NCI-H2029 (cell line): ENCODE measurements at regions not wholly inside any gene's neighbourhood (a gene's known extent, or its start where the extent isn't known, plus 50 kb on each side); places are given as distances from the start of the nearest gene placed in this dataset.
"Not testable (repeated sequence)": the region's sequence is repeated elsewhere in the genome, so short reads cannot be mapped to it uniquely, and the experiment has no call there.

Source experiments
- DNase-seq: peaks from one replicate; lab custom pipeline; 2025; lab: John Stamatoyannopoulos, UW

GRCh38 chr7:67359900-67360299, 363.3 kb downstream of the TYW1 start:
- no peak for DNase-seq

- DNase-seq: no peak
Measured at GRCh38 chr7:67361150-67361549, 364.5 kb downstream of the TYW1 start.

- DNase-seq: no peak
Measured at GRCh38 chr7:67364441-67365017, 367.9 kb downstream of the TYW1 start.

- peak; percentile 62 for DNase-seq
Measured at GRCh38 chr7:67371429-67372305, 375.0 kb downstream of the TYW1 start.

- DNase-seq: not testable (repeated sequence)
Measured at GRCh38 chr7:67373389-67373788, 376.8 kb downstream of the TYW1 start.

- no peak for DNase-seq
Measured at GRCh38 chr7:67375427-67375826, 378.8 kb downstream of the TYW1 start.

- DNase-seq: peak; percentile 64
Measured at GRCh38 chr7:67377939-67378862, 381.6 kb downstream of the TYW1 start.

- DNase-seq: no peak
Measured at GRCh38 chr7:67380326-67380725, 383.7 kb downstream of the TYW1 start.

GRCh38 chr7:67380858-67381257, 384.2 kb downstream of the TYW1 start:
- DNase-seq: no peak

- peak; percentile 9 for DNase-seq
Measured at GRCh38 chr7:67387851-67388250, 391.2 kb downstream of the TYW1 start.

- DNase-seq: no peak
Measured at GRCh38 chr7:67391168-67391567, 394.5 kb downstream of the TYW1 start.

GRCh38 chr7:67392596-67393438, 396.2 kb downstream of the TYW1 start:
- no peak for DNase-seq

GRCh38 chr7:67393903-67394302, 397.3 kb downstream of the TYW1 start:
- DNase-seq: no peak

- no peak for DNase-seq
Measured at GRCh38 chr7:67398916-67399315, 402.3 kb downstream of the TYW1 start.

GRCh38 chr7:67401492-67401891, 404.9 kb downstream of the TYW1 start:
- DNase-seq: no peak

- DNase-seq: no peak
Measured at GRCh38 chr7:67402280-67402679, 405.6 kb downstream of the TYW1 start.

- DNase-seq: no peak
Measured at GRCh38 chr7:67406976-67407375, 410.3 kb downstream of the TYW1 start.

- no peak for DNase-seq
Measured at GRCh38 chr7:67407392-67408071, 410.9 kb downstream of the TYW1 start.

GRCh38 chr7:67408109-67408508, 411.5 kb downstream of the TYW1 start:
- DNase-seq: no peak

- DNase-seq: peak; percentile 96
Measured at GRCh38 chr7:67413670-67414069, 417.0 kb downstream of the TYW1 start.

GRCh38 chr7:67414858-67415257, 418.2 kb downstream of the TYW1 start:
- no peak for DNase-seq
